SK-N-SH (cell line): ENCODE measurements at regions not wholly inside any gene's neighbourhood (a gene's known extent, or its start where the extent isn't known, plus 50 kb on each side); places are given as distances from the start of the nearest gene placed in this dataset.
A peak's percentile ranks its signal among the peaks of the same experiment; 100 is the strongest.

Source experiments
- CTCF ChIA-PET: fragments of 300-600, 350-600 bp; formaldehyde crosslinking; extraction: SDS; loops from one replicate; lab custom pipeline; 2021; lab: Yijun Ruan, JAX
- POLR2A ChIA-PET: fragments of 350-600 bp; sonication (Branson Sonifier 250); formaldehyde crosslinking; extraction: SDS; loops from one replicate; lab custom pipeline; 2020; ENCODE audit warnings: antibody characterized with exemption, inconsistent platforms; lab: Yijun Ruan, JAX
- DNase-seq: peaks from one replicate; pipeline ENCODE4 v3.0.0; 2012
- H2AFZ ChIP-seq: fragments of 200-600 bp; sonication (generic); 2 replicates; pipeline ENCODE4 v1.8.1; 2016; ENCODE audit warnings: antibody characterized with exemption, mild to moderate bottlenecking, low read depth
- H3F3A ChIP-seq: fragments of 200-600 bp; sonication (generic); replicated peaks from 2 replicates; pipeline ENCODE3; 2016; ENCODE audit warnings: antibody characterized with exemption, mild to moderate bottlenecking; ENCODE audit not compliant: insufficient read depth
- H3K27ac ChIP-seq, 2 experiments: fragments of 200-500 bp in 1 of 2; fragments of 200-600 bp in 1 of 2; sonication (Bioruptor generic) in 1 of 2; sonication (generic), shearing (Covaris generic) in 1 of 2; 2 replicates each; pipeline versions ENCODE4 v1.5.1 to v1.6.1; 2014 to 2016; ENCODE audit warnings: low read depth in 2 of 2, inconsistent platforms in 1 of 2, low read length in 1 of 2, mild to moderate bottlenecking in 1 of 2, mixed read lengths in 1 of 2
- H3K27me3 ChIP-seq: fragments of 200-600 bp; sonication (generic), shearing (Covaris generic); 2 replicates; pipeline ENCODE4 v1.6.1; 2016; ENCODE audit warnings: mixed run types; ENCODE audit not compliant: insufficient read depth
- H3K36me3 ChIP-seq, 2 experiments: fragments of 200-500 bp in 1 of 2; fragments of 200-600 bp in 1 of 2; sonication (Bioruptor generic) in 1 of 2; sonication (generic) in 1 of 2; replicated peaks in 1 of 2; 2 replicates each; pipeline versions ENCODE3 to v1.5.1; 2014 to 2016; ENCODE audit warnings: low read length in 1 of 2, mild to moderate bottlenecking in 1 of 2; ENCODE audit not compliant: insufficient read depth in 2 of 2, control insufficient read depth in 1 of 2
- H3K4me1 ChIP-seq, 2 experiments: fragments of 200-500 bp in 1 of 2; fragments of 200-600 bp in 1 of 2; sonication (Bioruptor generic) in 1 of 2; sonication (generic), shearing (Covaris generic) in 1 of 2; 2 replicates each; pipeline versions ENCODE4 v1.5.1 to v1.6.1; 2014 to 2016; ENCODE audit warnings: low read depth in 1 of 2, low read length in 1 of 2, mixed run types in 1 of 2; ENCODE audit not compliant: insufficient read depth in 2 of 2, control insufficient read depth in 1 of 2
- H3K4me2 ChIP-seq: fragments of 200-600 bp; sonication (generic), shearing (Covaris generic); 2 replicates; pipeline ENCODE4 v1.6.1; 2017; ENCODE audit warnings: mixed run types
- H3K4me3 ChIP-seq, 2 experiments: fragments of 200-500 bp in 1 of 2; fragments of 200-600 bp in 1 of 2; sonication (Bioruptor generic) in 1 of 2; sonication (generic), shearing (Covaris generic) in 1 of 2; 2 replicates each; pipeline versions ENCODE4 v1.5.1 to v1.8.1; 2014 to 2016; ENCODE audit warnings: low read depth in 2 of 2, inconsistent platforms in 1 of 2, low read length in 1 of 2, mild to moderate bottlenecking in 1 of 2, mixed read lengths in 1 of 2, moderate library complexity in 1 of 2
- H3K79me2 ChIP-seq: fragments of 200-600 bp; sonication (generic); 2 replicates; pipeline ENCODE4 v1.8.1; 2017; ENCODE audit warnings: mild to moderate bottlenecking; ENCODE audit not compliant: insufficient read depth
- H3K9ac ChIP-seq: fragments of 200-600 bp; sonication (generic); 2 replicates; pipeline ENCODE4 v1.6.1; 2017; ENCODE audit warnings: mixed run types
- H3K9me2 ChIP-seq: fragments of 200-600 bp; sonication (generic); 2 replicates; pipeline ENCODE4 v1.6.1; 2017; ENCODE audit warnings: mixed run types
- H3K9me3 ChIP-seq: fragments of 200-600 bp; sonication (generic); 2 replicates; pipeline ENCODE4 v1.6.1; 2017; ENCODE audit warnings: mixed run types, mild to moderate bottlenecking, moderate library complexity
- H4K20me1 ChIP-seq: fragments of 200-600 bp; sonication (generic); 2 replicates; pipeline ENCODE4 v1.6.1; 2017; ENCODE audit warnings: mild to moderate bottlenecking, mixed run types; ENCODE audit not compliant: insufficient read depth
- CHD2 ChIP-seq: fragments of 150-350 bp; IDR thresholded peaks from 2 replicates; pipeline ENCODE4 v1.6.1; 2018; ENCODE audit warnings: low read length; ENCODE audit not compliant: partially characterized antibody
- ELF1 ChIP-seq: IDR thresholded peaks from 2 replicates; pipeline ENCODE4 v1.4.0; 2012
- EP300 ChIP-seq, 2 experiments: IDR thresholded peaks; 2 replicates each; pipeline versions ENCODE4 v1.4.0 to v1.6.1; 2012; ENCODE audit warnings: borderline replicate concordance in 1 of 2, low read depth in 1 of 2, low read length in 1 of 2
- EZH2phosphoT487 ChIP-seq: fragments of 200-600 bp; sonication (generic); IDR thresholded peaks from 2 replicates; pipeline ENCODE4 v1.6.1; 2017; ENCODE audit warnings: low read depth, mixed run types, mild to moderate bottlenecking, antibody characterized with exemption, moderate library complexity, borderline replicate concordance
- FOSL2 ChIP-seq: IDR thresholded peaks from 2 replicates; pipeline ENCODE4 v1.4.0; 2012; ENCODE audit warnings: low read depth, mild to moderate bottlenecking, moderate library complexity, borderline replicate concordance
- GABPA ChIP-seq: IDR thresholded peaks from 2 replicates; pipeline ENCODE4 v1.4.0; 2012; ENCODE audit warnings: low read depth, mild to moderate bottlenecking
- JUND ChIP-seq: IDR thresholded peaks from 2 replicates; pipeline ENCODE4 v1.4.0; 2012
- NFIC ChIP-seq: IDR thresholded peaks from 2 replicates; pipeline ENCODE4 v1.4.0; 2012; ENCODE audit warnings: borderline replicate concordance
- RAD21 ChIP-seq: IDR thresholded peaks from 2 replicates; pipeline ENCODE4 v1.6.1; 2012; ENCODE audit warnings: mild to moderate bottlenecking, low read length
- RFX5 ChIP-seq: IDR thresholded peaks from 2 replicates; pipeline ENCODE4 v1.6.1; 2012; ENCODE audit warnings: mild to moderate bottlenecking, improper control_type of control experiment, low read length
- SIN3A ChIP-seq: IDR thresholded peaks from 2 replicates; pipeline ENCODE4 v1.6.1; 2012; ENCODE audit warnings: low read depth, mild to moderate bottlenecking, low read length, moderate library complexity, borderline replicate concordance
- TAF1 ChIP-seq: IDR thresholded peaks from 2 replicates; pipeline ENCODE4 v1.6.1; 2012; ENCODE audit warnings: low read depth, mild to moderate bottlenecking, low read length, moderate library complexity, borderline replicate concordance
- TCF12 ChIP-seq: IDR thresholded peaks from 2 replicates; pipeline ENCODE4 v1.4.0; 2012
- YY1 ChIP-seq: IDR thresholded peaks from 2 replicates; pipeline ENCODE4 v1.4.0; 2012; ENCODE audit warnings: low read depth, mild to moderate bottlenecking
- WGBS: methylation state at CpG from one replicate; pipeline ENCODE4 v1.1.6; 2017; ENCODE audit warnings: low lambda C conversion rate; 5-methylcytosine and 5-hydroxymethylcytosine counted together
- TF ChIP-seq, protein P1 (sequence below): fragments of 150-350 bp; IDR thresholded peaks from 2 replicates; pipeline ENCODE4 v1.6.1; 2016; ENCODE audit warnings: mild to moderate bottlenecking, low read depth, low read length
- TF ChIP-seq, protein P2 (sequence below): fragments of 200-600 bp; sonication (generic); IDR thresholded peaks from 2 replicates; pipeline ENCODE4 v1.6.1; 2017; ENCODE audit warnings: antibody characterized with exemption, mild to moderate bottlenecking, moderate library complexity
- TF ChIP-seq, protein P3 (sequence below): IDR thresholded peaks from 2 replicates; pipeline ENCODE4 v1.6.1; 2012; ENCODE audit warnings: mild to moderate bottlenecking, low read depth, low read length, moderate library complexity
- TF ChIP-seq, protein P4 (sequence below): fragments of 150-350 bp; IDR thresholded peaks from 2 replicates; pipeline ENCODE4 v1.6.1; 2017; ENCODE audit warnings: antibody characterized with exemption, low read length, low read depth, borderline replicate concordance
- TF ChIP-seq, protein P5 (sequence below): IDR thresholded peaks from 2 replicates; pipeline ENCODE4 v1.4.0; 2012; ENCODE audit warnings: low read depth, borderline replicate concordance

DNA sequence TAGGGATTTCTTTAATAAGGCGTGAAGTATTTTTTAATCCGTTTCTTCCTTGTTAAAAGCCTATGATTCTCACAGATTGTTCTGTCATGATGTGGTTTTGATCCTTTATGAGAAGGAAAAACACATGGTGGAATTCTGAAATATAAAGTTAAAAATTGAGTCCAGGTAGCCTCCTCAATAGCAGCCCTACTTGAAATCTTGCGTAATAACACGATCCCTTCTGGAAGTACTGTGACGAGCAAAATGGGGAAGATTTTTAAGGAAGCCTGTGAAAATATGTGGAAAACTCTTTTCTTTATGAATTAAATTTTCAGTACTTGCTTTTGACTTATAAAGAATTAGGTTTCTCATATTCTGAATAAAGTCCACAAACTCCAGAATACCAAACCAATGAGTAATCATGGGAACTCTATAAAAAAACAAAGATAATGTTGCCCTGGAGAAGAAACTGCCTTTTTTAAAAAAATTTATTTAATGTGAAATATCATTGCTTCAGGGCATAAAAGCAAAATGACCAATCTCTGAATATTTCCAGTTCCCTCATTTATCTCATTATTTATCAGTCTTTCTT, 476.4 kb upstream of the ZEB2 start:
- Histone ChIP-seq H3K27me3 (no peaks in the 10 kb centered on the region), H3K4me1 (peaks cover 4% of the 10 kb centered on the region in 2 experiments; a peak in 2 of 4 replicates), H3K27ac (peak overlapping the region in 1 of 2 experiments; percentile 95; a peak in 3 of 4 replicates), H3K36me3 (no peaks in the 10 kb centered on the region), H3K79me2 (no peaks in the 10 kb centered on the region), H3K4me3 (no peak overlapping the region), H4K20me1 (no peaks in the 10 kb centered on the region), H3K4me2 (no peak overlapping the region; the same call in 1 of the 2 replicates), H2AFZ (peak overlapping the region; percentile 61; the same call in 1 of the 2 replicates), H3K9ac (peak overlapping the region; percentile 53; the same call in 1 of the 2 replicates), H3K9me2 (no peaks in the 10 kb centered on the region), H3F3A (peaks cover 13% of the 10 kb centered on the region), H3K9me3 (no peaks in the 10 kb centered on the region)
- POLR2A ChIA-PET: no interaction called here
- CTCF ChIA-PET: no interaction called here
- WGBS: 60% methylated on average over 5 of the region's 5 CpGs
- DNase-seq: no peak
- TF ChIP-seq TCF12: peak; percentile 16; the same call in 1 of the 2 replicates
- TF ChIP-seq CHD2: no peak
- TF ChIP-seq YY1: no peak
- TF ChIP-seq, protein P1, sequence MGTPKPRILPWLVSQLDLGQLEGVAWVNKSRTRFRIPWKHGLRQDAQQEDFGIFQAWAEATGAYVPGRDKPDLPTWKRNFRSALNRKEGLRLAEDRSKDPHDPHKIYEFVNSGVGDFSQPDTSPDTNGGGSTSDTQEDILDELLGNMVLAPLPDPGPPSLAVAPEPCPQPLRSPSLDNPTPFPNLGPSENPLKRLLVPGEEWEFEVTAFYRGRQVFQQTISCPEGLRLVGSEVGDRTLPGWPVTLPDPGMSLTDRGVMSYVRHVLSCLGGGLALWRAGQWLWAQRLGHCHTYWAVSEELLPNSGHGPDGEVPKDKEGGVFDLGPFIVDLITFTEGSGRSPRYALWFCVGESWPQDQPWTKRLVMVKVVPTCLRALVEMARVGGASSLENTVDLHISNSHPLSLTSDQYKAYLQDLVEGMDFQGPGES: no peak
- TF ChIP-seq NFIC: no peak
- TF ChIP-seq ELF1: no peak
- TF ChIP-seq JUND: peak; percentile 38; the same call in 1 of the 2 replicates
- no peak for TF ChIP-seq EZH2phosphoT487
- TF ChIP-seq FOSL2: peak; percentile 8; the same call in 1 of the 2 replicates
- TF ChIP-seq, protein P2, sequence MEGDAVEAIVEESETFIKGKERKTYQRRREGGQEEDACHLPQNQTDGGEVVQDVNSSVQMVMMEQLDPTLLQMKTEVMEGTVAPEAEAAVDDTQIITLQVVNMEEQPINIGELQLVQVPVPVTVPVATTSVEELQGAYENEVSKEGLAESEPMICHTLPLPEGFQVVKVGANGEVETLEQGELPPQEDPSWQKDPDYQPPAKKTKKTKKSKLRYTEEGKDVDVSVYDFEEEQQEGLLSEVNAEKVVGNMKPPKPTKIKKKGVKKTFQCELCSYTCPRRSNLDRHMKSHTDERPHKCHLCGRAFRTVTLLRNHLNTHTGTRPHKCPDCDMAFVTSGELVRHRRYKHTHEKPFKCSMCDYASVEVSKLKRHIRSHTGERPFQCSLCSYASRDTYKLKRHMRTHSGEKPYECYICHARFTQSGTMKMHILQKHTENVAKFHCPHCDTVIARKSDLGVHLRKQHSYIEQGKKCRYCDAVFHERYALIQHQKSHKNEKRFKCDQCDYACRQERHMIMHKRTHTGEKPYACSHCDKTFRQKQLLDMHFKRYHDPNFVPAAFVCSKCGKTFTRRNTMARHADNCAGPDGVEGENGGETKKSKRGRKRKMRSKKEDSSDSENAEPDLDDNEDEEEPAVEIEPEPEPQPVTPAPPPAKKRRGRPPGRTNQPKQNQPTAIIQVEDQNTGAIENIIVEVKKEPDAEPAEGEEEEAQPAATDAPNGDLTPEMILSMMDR: no peak
- no peak for TF ChIP-seq EP300 (IDR thresholded peaks at IDR 0.05; ENCODE audit: borderline replicate concordance in 1 of 2, low read depth in 1 of 2, low read length in 1 of 2)
- TF ChIP-seq GABPA: no peak
- TF ChIP-seq SIN3A: no peak
- TF ChIP-seq, protein P3, sequence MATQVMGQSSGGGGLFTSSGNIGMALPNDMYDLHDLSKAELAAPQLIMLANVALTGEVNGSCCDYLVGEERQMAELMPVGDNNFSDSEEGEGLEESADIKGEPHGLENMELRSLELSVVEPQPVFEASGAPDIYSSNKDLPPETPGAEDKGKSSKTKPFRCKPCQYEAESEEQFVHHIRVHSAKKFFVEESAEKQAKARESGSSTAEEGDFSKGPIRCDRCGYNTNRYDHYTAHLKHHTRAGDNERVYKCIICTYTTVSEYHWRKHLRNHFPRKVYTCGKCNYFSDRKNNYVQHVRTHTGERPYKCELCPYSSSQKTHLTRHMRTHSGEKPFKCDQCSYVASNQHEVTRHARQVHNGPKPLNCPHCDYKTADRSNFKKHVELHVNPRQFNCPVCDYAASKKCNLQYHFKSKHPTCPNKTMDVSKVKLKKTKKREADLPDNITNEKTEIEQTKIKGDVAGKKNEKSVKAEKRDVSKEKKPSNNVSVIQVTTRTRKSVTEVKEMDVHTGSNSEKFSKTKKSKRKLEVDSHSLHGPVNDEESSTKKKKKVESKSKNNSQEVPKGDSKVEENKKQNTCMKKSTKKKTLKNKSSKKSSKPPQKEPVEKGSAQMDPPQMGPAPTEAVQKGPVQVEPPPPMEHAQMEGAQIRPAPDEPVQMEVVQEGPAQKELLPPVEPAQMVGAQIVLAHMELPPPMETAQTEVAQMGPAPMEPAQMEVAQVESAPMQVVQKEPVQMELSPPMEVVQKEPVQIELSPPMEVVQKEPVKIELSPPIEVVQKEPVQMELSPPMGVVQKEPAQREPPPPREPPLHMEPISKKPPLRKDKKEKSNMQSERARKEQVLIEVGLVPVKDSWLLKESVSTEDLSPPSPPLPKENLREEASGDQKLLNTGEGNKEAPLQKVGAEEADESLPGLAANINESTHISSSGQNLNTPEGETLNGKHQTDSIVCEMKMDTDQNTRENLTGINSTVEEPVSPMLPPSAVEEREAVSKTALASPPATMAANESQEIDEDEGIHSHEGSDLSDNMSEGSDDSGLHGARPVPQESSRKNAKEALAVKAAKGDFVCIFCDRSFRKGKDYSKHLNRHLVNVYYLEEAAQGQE: no peak
- TF ChIP-seq, protein P4, sequence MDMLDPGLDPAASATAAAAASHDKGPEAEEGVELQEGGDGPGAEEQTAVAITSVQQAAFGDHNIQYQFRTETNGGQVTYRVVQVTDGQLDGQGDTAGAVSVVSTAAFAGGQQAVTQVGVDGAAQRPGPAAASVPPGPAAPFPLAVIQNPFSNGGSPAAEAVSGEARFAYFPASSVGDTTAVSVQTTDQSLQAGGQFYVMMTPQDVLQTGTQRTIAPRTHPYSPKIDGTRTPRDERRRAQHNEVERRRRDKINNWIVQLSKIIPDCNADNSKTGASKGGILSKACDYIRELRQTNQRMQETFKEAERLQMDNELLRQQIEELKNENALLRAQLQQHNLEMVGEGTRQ: no peak
- no peak for TF ChIP-seq RFX5
- no peak for TF ChIP-seq TAF1
- TF ChIP-seq RAD21: no peak
- TF ChIP-seq, protein P5, sequence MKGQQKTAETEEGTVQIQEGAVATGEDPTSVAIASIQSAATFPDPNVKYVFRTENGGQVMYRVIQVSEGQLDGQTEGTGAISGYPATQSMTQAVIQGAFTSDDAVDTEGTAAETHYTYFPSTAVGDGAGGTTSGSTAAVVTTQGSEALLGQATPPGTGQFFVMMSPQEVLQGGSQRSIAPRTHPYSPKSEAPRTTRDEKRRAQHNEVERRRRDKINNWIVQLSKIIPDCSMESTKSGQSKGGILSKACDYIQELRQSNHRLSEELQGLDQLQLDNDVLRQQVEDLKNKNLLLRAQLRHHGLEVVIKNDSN: no peak
